Sigmoid colon (tissue), 6 donors: ENCODE measurements at regions not wholly inside any gene's neighbourhood (a gene's known extent, or its start where the extent isn't known, plus 50 kb on each side); places are given as distances from the start of the nearest gene placed in this dataset.

Experiments
- DNase-seq: peaks from one replicate; pipeline ENCODE4 v3.0.0-alpha.2; 2019
- H3K27ac ChIP-seq, 4 donors: fragments of 200-600 bp; sonication (generic); one replicate each; pipeline ENCODE4 v1.5.1; 2016 to 2019; ENCODE audit warnings: mild to moderate bottlenecking in 1 of 4
- H3K27me3 ChIP-seq, 3 donors: fragments of 200-600 bp; sonication (generic); one replicate each; pipeline ENCODE4 v1.5.1; 2019; ENCODE audit warnings: mild to moderate bottlenecking in 1 of 3
- H3K36me3 ChIP-seq, 4 donors: fragments of 200-600 bp; sonication (generic); one replicate each; pipeline ENCODE4 v1.5.1; 2016 to 2019
- H3K4me1 ChIP-seq, 4 donors: fragments of 200-600 bp; sonication (generic); one replicate each; pipeline ENCODE4 v1.5.1; 2017 to 2019
- H3K4me3 ChIP-seq, 4 donors: fragments of 200-600 bp; sonication (generic); one replicate each; pipeline ENCODE4 v1.5.1; 2017 to 2019; ENCODE audit warnings: mild to moderate bottlenecking in 2 of 4, moderate library complexity in 1 of 4
- H3K9me3 ChIP-seq, 4 donors: fragments of 200-600 bp in 3 of 4; sonication (generic) in 3 of 4; one replicate each; pipeline versions ENCODE4 v1.5.1 to v1.6.1; 2013 to 2019
- CTCF ChIP-seq, 4 experiments: fragments of 450-650 bp in 3 of 4; fragments of 200-600 bp in 1 of 4; IDR thresholded peaks; one replicate each; pipeline ENCODE4 v1.5.1; 2016 to 2019; ENCODE audit warnings: antibody characterized with exemption in 4 of 4, mild to moderate bottlenecking in 3 of 4, moderate library complexity in 2 of 4
- EP300 ChIP-seq, 4 donors: sonication (generic); formaldehyde crosslinking; IDR thresholded peaks; one replicate each; pipeline ENCODE4 v1.6.1; 2017; ENCODE audit warnings: antibody characterized with exemption in 4 of 4
- POLR2A ChIP-seq, 2 donors: fragments of 450-650 bp; IDR thresholded peaks; one replicate each; pipeline ENCODE4 v1.6.1; 2016; ENCODE audit warnings: antibody characterized with exemption in 2 of 2, mild to moderate bottlenecking in 2 of 2, moderate library complexity in 2 of 2
- POLR2AphosphoS5 ChIP-seq, 4 donors: sonication (generic); formaldehyde crosslinking; IDR thresholded peaks; one replicate each; pipeline ENCODE4 v1.6.1; 2017; ENCODE audit warnings: antibody characterized with exemption in 4 of 4
- WGBS, 2 donors: extraction: QIAGEN DNeasy Blood & Tissue Kit; methylation state at CpG; one replicate each; pipeline ENCODE4 v1.1.7; 2013; 5-methylcytosine and 5-hydroxymethylcytosine counted together
- intact Hi-C: fragments of 100-400 bp; cut with DNase I; formaldehyde crosslinking; loops from one replicate; pipeline ENCODE4 v1.15.1; 2023
- donor health status: healthy with polysubstance abuse.
- donor health status: healthy.

GRCh38 chr3:128557531-128558280 lies 64.7 kb upstream of the GATA2 start:
- intact Hi-C loops, result no loop called here
- Histone ChIP-seq H3K9me3 (peaks cover 0 to 3% (median 0%) of the 10 kb centered on the region in 4 donors), H3K27me3 (peaks cover 13 to 56% (median 23%) of the 10 kb centered on the region in 3 donors), H3K36me3 (no peaks in the 10 kb centered on the region), H3K27ac (no peak overlapping the region), H3K4me1 (peaks cover 0 to 8% (median 1%) of the 10 kb centered on the region in 4 donors), H3K4me3 (no peak overlapping the region)
- 90 to 91% methylated on average over 7 of the region's 7 CpGs for WGBS, 2 donors
- DNase-seq, result peak; percentile 43
- TF ChIP-seq POLR2A (IDR thresholded peaks at IDR 0.05), result no peak
- no peak for TF ChIP-seq EP300 (IDR thresholded peaks at IDR 0.05)
- no peak for TF ChIP-seq CTCF (IDR thresholded peaks at IDR 0.05)
- no peak for TF ChIP-seq POLR2AphosphoS5 (IDR thresholded peaks at IDR 0.05)

- 41 to 56% methylated on average over 12 of the region's 12 CpGs for WGBS, 2 donors
- intact Hi-C loops, result no loop called here
Measured at GRCh38 chr3:128556907-128557306, 63.9 kb upstream of the GATA2 start.

DNA sequence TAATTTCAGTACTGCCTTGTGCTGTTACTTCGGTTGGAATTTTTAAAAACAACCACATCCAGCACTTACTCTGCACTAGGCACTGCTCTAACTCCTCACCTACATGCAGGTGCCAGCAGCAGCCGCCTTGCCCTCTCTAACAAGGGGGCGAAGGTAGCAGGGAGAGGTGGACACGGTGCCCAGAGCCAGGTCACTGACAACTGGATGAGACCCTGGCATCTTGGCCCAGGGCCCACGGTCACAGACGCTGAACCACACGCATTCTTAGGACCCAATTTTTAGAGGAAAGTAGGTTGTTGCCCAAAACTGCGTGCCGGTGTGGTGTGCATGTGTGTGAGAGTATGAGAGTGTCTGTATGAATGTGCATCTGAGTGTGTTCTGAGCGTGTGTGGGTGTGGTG lies 63.4 kb upstream of the GATA2 start:
- TF ChIP-seq EP300 (IDR thresholded peaks at IDR 0.05) (no peak), POLR2AphosphoS5 (IDR thresholded peaks at IDR 0.05) (no peak), POLR2A (IDR thresholded peaks at IDR 0.05) (no peak), CTCF (IDR thresholded peaks at IDR 0.05) (no peak)
- DNase-seq, result peak; percentile 34

More at GRCh38 chr3:128556907-128557306, 63.9 kb upstream of the GATA2 start:
- Histone ChIP-seq H3K9me3 (peaks cover 0 to 3% (median 0%) of the 10 kb centered on the region in 4 donors), H3K27me3 (peaks cover 13 to 56% (median 28%) of the 10 kb centered on the region in 3 donors), H3K27ac (no peak overlapping the region), H3K36me3 (no peaks in the 10 kb centered on the region), H3K4me1 (peaks cover 0 to 8% (median 1%) of the 10 kb centered on the region in 4 donors), H3K4me3 (no peak overlapping the region)
- peak; percentile 64 for DNase-seq
- TF ChIP-seq POLR2AphosphoS5 (IDR thresholded peaks at IDR 0.05), result no peak

DNA sequence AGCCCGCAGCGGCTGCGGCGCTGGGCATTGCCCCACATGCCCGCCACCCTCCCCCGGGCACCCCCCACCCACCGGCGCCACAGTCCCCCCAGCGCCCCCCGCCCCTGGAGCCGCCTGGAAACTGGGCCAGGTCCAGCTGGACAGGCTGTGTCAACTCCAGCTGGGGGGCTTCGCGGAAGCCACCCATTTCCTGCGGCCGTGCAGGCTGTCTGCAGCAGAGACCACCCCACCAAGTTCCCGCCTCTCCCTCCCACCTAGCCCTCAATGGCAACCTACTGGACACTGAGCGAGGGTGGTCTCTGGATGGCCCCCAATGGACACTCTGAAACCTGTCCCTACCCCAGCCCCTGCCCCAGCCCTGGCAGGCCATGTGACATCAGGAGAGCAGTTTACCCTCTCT lies 62.8 kb upstream of the GATA2 start:
- no peak overlapping the region for H3K27ac ChIP-seq
- H3K4me3 ChIP-seq, result no peak overlapping the region
- H3K27me3 ChIP-seq, result peaks cover 13 to 56% (median 28%) of the 10 kb centered on the region in 3 donors
- peaks cover 0 to 8% (median 1%) of the 10 kb centered on the region in 4 donors for H3K4me1 ChIP-seq
- TF ChIP-seq EP300 (IDR thresholded peaks at IDR 0.05), result no peak
- TF ChIP-seq POLR2A (IDR thresholded peaks at IDR 0.05), result no peak
- TF ChIP-seq POLR2AphosphoS5 (IDR thresholded peaks at IDR 0.05), result no peak
- TF ChIP-seq CTCF (IDR thresholded peaks at IDR 0.05), result no peak
- no peak for DNase-seq
- peaks cover 0 to 3% (median 0%) of the 10 kb centered on the region in 4 donors for H3K9me3 ChIP-seq
- no peaks in the 10 kb centered on the region for H3K36me3 ChIP-seq
- WGBS, 2 donors, result 32 to 64% methylated on average over 17 of the region's 17 CpGs
- intact Hi-C loops, result no loop called here

More for the DNA sequence above, 63.4 kb upstream of the GATA2 start:
- Histone ChIP-seq H3K27me3 (peaks cover 13 to 56% (median 28%) of the 10 kb centered on the region in 3 donors), H3K4me3 (no peak overlapping the region), H3K36me3 (no peaks in the 10 kb centered on the region), H3K9me3 (peaks cover 0 to 3% (median 0%) of the 10 kb centered on the region in 4 donors), H3K4me1 (peaks cover 0 to 8% (median 1%) of the 10 kb centered on the region in 4 donors), H3K27ac (no peak overlapping the region)
- intact Hi-C loops, result no loop called here
- WGBS, 2 donors, result 71% methylated on average over 10 of the region's 10 CpGs

DNA sequence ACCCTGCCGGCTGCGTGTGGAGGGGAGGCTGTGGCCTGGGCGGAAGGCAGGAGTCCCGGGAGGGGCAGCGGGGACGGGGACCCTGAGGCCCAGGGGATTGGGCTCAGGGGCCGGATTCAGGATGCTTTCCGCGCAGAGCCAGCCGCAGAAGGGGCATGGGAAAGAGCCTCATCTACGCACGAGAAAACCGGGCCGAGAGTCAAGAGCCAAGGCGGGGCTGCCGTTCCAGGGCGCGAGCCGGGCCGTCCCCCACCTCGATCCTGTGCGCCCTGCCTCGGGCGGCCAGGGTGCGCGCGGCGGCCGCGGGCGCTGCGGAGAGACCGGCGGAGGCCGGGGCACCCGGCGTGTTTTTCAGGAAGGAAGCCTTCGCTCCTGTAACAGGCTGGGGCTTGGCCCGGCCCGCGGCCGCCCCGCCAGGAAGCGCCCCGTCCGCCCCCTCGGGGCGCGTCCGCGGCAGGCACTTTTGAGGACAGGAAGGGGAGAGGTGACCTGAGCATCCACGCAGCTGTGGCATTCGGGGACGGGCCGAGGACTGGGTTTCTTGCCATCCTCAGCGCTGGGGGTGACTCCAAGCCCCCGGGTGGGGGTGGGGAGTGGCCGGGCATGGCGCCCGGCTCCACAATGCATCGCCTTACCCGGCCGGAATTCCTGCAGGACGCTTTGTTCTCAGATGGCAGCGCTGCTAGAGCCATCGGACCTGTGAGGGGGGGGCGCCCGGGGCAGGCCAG lies 62.3 kb upstream of the GATA2 start:
- WGBS, 2 donors, result 4 to 15% methylated on average over 68 of the region's 68 CpGs
- peaks cover 0 to 8% (median 1%) of the 10 kb centered on the region in 4 donors for H3K4me1 ChIP-seq
- no peak overlapping the region for H3K4me3 ChIP-seq
- intact Hi-C loops, result no loop called here
- DNase-seq, result peak; percentile 68
- no peaks in the 10 kb centered on the region for H3K36me3 ChIP-seq
- TF ChIP-seq POLR2AphosphoS5 (IDR thresholded peaks at IDR 0.05) (peak in 1 of 4 donors; percentile 13), POLR2A (IDR thresholded peaks at IDR 0.05) (no peak), EP300 (IDR thresholded peaks at IDR 0.05) (no peak), CTCF (IDR thresholded peaks at IDR 0.05) (no peak)
- peaks cover 0 to 3% (median 0%) of the 10 kb centered on the region in 4 donors for H3K9me3 ChIP-seq
- peak overlapping the region in 1 of 4 donors; percentile 45 for H3K27ac ChIP-seq
- H3K27me3 ChIP-seq, result peaks cover 13 to 56% (median 28%) of the 10 kb centered on the region in 3 donors
